Activated T-helper 17 cell treated with anti-CD3 and anti-CD28 coated beads, Interleukin-2, amount 50 U/mL, for 72 hours (primary cell): ENCODE measurements at regions not wholly inside any gene's neighbourhood (a gene's known extent, or its start where the extent isn't known, plus 50 kb on each side); places are given as distances from the start of the nearest gene placed in this dataset.

Source experiments
- ATAC-seq: fragments of 150-1000 bp; cut with Tn5 transposase; replicated peaks from 2 replicates; pipeline ENCODE4 v1.10.0; 2021; ENCODE audit warnings: mild to moderate bottlenecking, moderate library complexity
- H3K27ac Mint-ChIP-seq: one replicate; pipeline ENCODE4 v1.8.0; 2022; ENCODE audit warnings: mixed read lengths
- H3K27me3 Mint-ChIP-seq: one replicate; pipeline ENCODE4 v1.8.0; 2022; ENCODE audit warnings: mixed read lengths
- H3K36me3 Mint-ChIP-seq: one replicate; pipeline ENCODE4 v1.8.0; 2022; ENCODE audit warnings: low read depth, mild to moderate bottlenecking, mixed read lengths
- H3K4me1 Mint-ChIP-seq: one replicate; pipeline ENCODE4 v1.8.0; 2022; ENCODE audit warnings: mixed read lengths
- H3K4me3 Mint-ChIP-seq: one replicate; pipeline ENCODE4 v1.8.0; 2022; ENCODE audit warnings: mild to moderate bottlenecking, mixed read lengths
- H3K9me3 Mint-ChIP-seq: one replicate; pipeline ENCODE4 v1.8.0; 2022; ENCODE audit warnings: mixed read lengths

DNA sequence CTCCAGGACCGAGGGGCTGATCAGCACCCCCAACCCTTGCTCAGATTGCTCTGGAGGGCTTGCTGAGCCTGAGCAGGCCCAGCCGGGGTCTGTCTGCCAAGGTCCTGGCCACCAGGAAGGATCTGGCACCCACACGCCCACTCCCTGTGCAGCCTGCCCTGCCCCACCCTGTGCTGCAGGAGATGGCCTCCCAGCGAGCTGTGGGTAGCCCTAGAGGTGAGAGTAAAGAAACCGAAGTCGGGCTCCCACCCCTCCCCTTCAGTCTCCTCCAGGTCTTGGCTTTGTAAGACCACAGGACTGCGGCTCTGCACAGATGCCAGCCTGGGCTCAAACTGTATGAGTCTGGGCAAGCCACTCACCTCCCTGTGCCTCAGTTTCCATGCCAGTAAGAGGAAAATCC lies 307.8 kb downstream of the BCL11B start:
- H3K4me3 Mint-ChIP-seq, result peak overlapping the region; percentile 48
- no peaks in the 10 kb centered on the region for H3K27me3 Mint-ChIP-seq
- no peaks in the 10 kb centered on the region for H3K36me3 Mint-ChIP-seq
- H3K27ac Mint-ChIP-seq, result peak overlapping the region; percentile 26
- peak; percentile 18 for ATAC-seq
- H3K4me1 Mint-ChIP-seq, result peaks cover 30% of the 10 kb centered on the region
- no peaks in the 10 kb centered on the region for H3K9me3 Mint-ChIP-seq

DNA sequence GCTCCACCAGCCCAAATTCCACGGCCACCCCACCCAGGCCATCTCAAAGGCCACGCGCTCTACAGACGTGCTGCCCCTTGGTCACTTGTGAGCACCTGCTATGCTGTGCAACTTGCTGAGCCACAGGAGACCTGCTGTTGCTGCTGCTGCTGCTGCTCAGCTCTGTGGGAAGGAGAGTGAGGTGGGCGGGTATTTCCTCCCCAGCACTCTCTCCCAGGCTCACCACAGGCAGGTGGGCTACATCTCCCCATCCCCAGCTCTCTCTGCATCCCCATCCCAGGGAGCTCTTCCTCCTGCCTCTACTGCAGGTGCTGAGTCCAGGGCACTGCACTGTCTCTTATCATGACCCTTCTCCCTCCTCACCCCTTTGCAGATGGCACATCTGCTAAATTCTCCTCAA lies 306.9 kb downstream of the BCL11B start:
- H3K36me3 Mint-ChIP-seq, result no peaks in the 10 kb centered on the region
- no peaks in the 10 kb centered on the region for H3K27me3 Mint-ChIP-seq
- H3K4me3 Mint-ChIP-seq, result peak overlapping the region; percentile 48
- peaks cover 30% of the 10 kb centered on the region for H3K4me1 Mint-ChIP-seq
- H3K27ac Mint-ChIP-seq, result peak overlapping the region; percentile 26
- no peaks in the 10 kb centered on the region for H3K9me3 Mint-ChIP-seq
- ATAC-seq, result peak; percentile 10

DNA sequence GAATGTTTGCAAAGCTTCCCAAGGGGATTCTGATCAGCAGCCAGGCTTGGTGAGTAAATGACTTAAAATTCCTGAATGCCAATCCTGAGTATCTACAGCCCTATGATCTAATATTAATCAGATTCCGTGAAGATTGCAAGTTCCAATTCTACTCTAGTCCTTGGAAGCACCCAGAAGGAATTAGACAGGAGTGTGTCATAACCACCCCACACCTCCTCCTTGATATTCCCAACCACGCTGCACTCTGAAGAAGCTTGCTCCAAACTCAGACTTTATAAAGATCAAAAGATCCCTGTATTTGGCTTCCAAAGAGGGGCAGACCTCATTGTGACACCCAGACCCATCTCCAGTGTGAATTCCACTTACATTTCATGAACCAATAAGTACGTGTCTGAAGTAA lies 306.0 kb downstream of the BCL11B start:
- no peaks in the 10 kb centered on the region for H3K27me3 Mint-ChIP-seq

DNA sequence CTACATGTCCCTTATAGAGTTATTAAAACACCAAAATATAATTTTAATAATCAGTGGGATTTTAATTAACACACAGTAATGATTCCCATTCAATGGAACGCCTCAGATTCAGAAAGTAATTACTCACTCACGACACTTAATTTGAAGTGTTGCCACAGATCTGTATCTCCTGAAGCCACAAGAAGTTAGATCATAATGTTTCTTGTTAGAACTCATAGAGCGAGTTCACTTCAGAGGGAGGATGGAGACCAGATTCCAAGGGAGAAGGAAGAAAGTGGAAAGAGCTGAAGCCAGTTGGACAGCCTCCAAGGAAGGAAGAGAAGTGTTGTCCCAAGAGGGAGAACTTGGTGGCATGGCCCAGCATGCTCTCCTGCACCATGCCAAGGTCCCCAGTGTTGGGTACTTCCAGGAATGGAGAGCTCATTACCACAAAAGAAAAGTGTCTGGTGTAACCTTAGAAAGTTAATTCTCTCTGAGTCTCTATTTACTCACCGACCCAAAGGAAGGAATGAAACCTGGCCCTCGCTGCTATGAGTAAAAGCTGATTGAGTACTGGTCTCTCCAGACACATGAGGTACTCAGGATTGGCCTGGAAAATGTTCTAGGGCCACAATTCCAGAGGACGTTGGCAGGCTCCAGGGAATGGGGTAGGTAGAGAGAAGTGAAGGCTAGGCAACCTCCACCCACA lies 305.4 kb downstream of the BCL11B start:
- H3K4me3 Mint-ChIP-seq, result no peak overlapping the region
- H3K9me3 Mint-ChIP-seq, result no peaks in the 10 kb centered on the region
- H3K27me3 Mint-ChIP-seq, result no peaks in the 10 kb centered on the region
- peaks cover 24% of the 10 kb centered on the region for H3K4me1 Mint-ChIP-seq
- H3K36me3 Mint-ChIP-seq, result no peaks in the 10 kb centered on the region
- H3K27ac Mint-ChIP-seq, result no peak overlapping the region
- peak; percentile 81 for ATAC-seq

More for the DNA sequence above, 306.0 kb downstream of the BCL11B start:
- Mint-ChIP-seq H3K36me3 (no peaks in the 10 kb centered on the region), H3K4me3 (no peak overlapping the region), H3K27ac (peak overlapping the region; percentile 26), H3K9me3 (no peaks in the 10 kb centered on the region), H3K4me1 (peaks cover 30% of the 10 kb centered on the region)
- ATAC-seq, result no peak

DNA sequence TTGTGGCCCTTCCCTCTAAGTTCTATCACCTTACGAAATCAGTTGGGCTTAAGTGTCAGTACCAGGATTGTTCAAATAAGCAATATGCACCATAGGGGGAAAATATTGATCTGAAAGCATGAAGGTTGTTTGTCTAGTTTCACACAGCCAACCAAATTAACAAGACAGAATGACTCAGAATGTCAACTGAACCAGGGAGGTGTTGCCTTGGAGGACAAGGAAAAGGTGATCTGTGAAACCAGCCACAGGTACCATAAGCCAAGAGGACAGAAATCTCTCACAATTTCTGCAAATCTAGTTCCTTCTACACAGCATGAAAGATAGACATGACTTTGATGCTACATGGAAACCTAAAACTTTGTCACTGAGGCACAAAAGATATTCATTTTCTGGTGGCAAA lies 297.9 kb downstream of the BCL11B start:
- H3K27ac Mint-ChIP-seq, result no peak overlapping the region

DNA sequence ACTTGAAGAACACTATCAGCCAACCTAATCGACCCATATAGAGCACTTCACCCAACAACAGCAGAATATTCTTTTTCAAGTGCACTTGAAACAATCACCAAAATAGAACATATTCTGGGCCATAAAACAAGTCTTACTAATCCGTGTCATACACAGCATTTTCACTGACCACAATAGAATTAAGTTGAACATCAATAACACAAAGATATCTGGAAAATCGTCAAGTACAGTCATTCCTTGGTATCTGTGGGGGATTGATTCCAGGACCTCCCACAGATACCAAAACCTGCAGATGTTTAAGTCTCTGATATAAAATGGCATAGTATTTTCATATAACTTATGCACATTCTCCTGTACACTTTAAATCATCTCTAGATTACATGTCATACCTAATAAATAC lies 295.7 kb downstream of the BCL11B start:
- Mint-ChIP-seq H3K27me3 (no peaks in the 10 kb centered on the region), H3K27ac (no peak overlapping the region), H3K9me3 (no peaks in the 10 kb centered on the region), H3K36me3 (no peaks in the 10 kb centered on the region), H3K4me1 (no peaks in the 10 kb centered on the region), H3K4me3 (no peak overlapping the region)
- ATAC-seq, result no peak

More for the DNA sequence above, 297.9 kb downstream of the BCL11B start:
- Mint-ChIP-seq H3K9me3 (no peaks in the 10 kb centered on the region), H3K36me3 (no peaks in the 10 kb centered on the region), H3K4me1 (no peaks in the 10 kb centered on the region), H3K27me3 (no peaks in the 10 kb centered on the region), H3K4me3 (no peak overlapping the region)
- peak; percentile 46 for ATAC-seq

DNA sequence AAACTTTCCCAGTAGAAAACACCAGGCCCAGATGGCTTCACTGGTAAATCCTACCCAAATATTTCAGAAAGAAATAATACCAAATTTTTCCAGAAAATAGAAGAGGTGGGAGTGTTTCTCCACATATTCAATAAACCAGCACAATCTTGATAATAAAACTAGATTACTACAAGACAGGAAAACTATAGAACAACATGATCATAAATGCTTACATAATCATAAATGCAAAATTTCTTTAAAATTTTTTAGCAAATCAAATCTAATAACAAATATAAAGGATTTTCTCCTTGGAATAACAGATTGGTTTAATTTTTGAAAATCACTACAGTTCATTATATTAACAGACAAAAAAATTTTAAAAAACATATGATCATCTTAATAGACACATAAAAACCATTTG lies 294.5 kb downstream of the BCL11B start:
- no peak for ATAC-seq
- Mint-ChIP-seq H3K27me3 (no peaks in the 10 kb centered on the region), H3K27ac (no peak overlapping the region), H3K4me3 (no peak overlapping the region), H3K36me3 (no peaks in the 10 kb centered on the region), H3K9me3 (no peaks in the 10 kb centered on the region), H3K4me1 (peaks cover 2% of the 10 kb centered on the region)

DNA sequence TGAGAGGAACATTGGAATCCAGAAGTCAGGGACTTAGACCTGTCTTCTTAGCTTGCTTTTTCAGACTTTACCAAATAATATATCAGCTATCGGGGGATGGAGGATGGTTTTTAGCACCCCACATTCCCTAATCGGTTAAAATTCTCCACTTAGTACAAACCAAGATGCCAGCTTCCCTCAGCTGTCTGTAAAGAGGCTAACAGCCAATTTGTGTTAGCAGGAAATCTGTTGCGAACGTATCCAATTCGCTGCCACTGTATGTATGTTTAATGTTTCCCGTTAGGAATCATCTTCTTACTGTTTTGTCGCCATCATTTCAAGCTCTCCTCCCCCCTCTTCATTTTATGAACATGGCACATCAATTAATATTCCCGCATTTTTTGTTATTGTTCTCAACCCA lies 289.0 kb downstream of the BCL11B start:
- Mint-ChIP-seq H3K9me3 (no peaks in the 10 kb centered on the region), H3K27me3 (no peaks in the 10 kb centered on the region), H3K27ac (peak overlapping the region; percentile 95), H3K36me3 (no peaks in the 10 kb centered on the region), H3K4me3 (peak overlapping the region; percentile 80), H3K4me1 (peaks cover 31% of the 10 kb centered on the region)
- ATAC-seq, result no peak

DNA sequence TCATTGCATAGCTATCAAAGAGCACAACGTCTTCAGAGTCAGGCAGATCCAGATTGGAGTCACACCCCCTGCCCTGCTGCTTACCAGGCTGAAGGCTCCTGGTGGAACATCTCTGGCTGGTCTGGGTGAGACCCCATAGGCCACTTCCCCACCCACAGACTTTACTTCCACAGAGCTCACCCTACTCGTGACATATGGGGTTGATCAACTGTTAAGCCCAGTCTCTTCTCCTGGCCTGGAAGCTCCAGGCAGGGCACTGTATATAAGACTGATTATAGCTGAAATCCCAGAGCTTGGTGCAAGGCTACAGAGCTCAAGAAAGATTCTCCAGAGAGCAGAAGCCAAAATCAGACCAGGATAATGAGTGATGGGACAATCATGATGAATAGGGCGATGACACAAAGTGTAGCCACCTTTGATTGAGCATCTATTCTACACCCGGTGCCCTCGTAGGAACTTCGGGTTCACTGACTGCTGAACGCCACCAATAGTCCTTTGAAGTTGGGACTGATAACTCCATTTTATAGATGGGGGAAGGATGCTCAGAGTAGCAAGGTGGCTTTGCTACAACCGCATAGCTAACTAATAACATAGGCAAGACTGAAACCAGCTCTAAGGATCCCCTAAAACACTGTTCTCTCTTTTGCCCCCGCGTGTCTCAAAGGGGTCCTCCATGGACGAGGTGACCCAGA lies 287.8 kb downstream of the BCL11B start:
- peak; percentile 31 for ATAC-seq
- no peaks in the 10 kb centered on the region for H3K27me3 Mint-ChIP-seq
- no peaks in the 10 kb centered on the region for H3K36me3 Mint-ChIP-seq
- H3K9me3 Mint-ChIP-seq, result no peaks in the 10 kb centered on the region
- H3K4me3 Mint-ChIP-seq, result peak overlapping the region; percentile 80
- H3K4me1 Mint-ChIP-seq, result peaks cover 31% of the 10 kb centered on the region
- H3K27ac Mint-ChIP-seq, result peak overlapping the region; percentile 95

DNA sequence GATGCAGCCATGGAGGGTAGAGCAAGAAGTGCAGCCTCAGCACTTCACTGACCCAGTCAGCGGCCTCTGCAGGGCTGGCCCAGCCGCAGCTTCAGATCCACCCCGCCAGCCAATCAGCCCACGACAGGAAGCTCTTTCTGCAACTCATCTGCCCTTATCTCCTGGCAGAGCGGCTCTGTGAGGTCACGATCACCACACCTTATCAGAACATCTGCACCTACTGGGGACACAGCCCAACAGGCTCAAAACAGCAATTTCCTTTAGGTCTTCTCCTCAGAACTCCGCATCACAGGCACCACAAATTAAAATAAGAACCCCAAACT lies 287.3 kb downstream of the BCL11B start:
- peak; percentile 100 for ATAC-seq
- H3K9me3 Mint-ChIP-seq, result no peaks in the 10 kb centered on the region
- no peaks in the 10 kb centered on the region for H3K27me3 Mint-ChIP-seq
- H3K4me1 Mint-ChIP-seq, result peaks cover 31% of the 10 kb centered on the region
- H3K27ac Mint-ChIP-seq, result peak overlapping the region; percentile 95
- no peaks in the 10 kb centered on the region for H3K36me3 Mint-ChIP-seq
- peak overlapping the region; percentile 80 for H3K4me3 Mint-ChIP-seq

DNA sequence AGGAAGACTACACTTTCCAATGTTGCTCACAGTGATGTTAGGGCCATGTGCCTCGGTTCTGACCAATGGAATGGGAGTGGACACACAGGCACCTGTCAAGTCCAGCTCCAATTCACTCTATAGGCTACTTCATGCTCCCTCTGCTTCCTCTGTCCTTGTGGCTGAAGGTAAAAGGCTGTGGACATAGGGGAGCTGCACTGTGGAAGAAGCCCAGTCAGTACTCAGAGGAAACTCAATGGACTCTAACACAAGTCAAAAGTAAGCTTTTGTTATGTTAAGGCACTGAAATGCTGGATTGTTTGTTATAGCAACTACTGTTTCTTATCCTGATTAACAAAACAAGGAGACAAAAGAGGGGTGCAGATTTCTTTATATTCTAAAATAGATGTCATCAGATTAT lies 278.2 kb downstream of the BCL11B start:
- no peak for ATAC-seq
- H3K27ac Mint-ChIP-seq, result peak overlapping the region; percentile 66
- H3K9me3 Mint-ChIP-seq, result no peaks in the 10 kb centered on the region
- H3K4me1 Mint-ChIP-seq, result peaks cover 22% of the 10 kb centered on the region
- H3K27me3 Mint-ChIP-seq, result no peaks in the 10 kb centered on the region
- peak overlapping the region; percentile 43 for H3K4me3 Mint-ChIP-seq
- H3K36me3 Mint-ChIP-seq, result no peaks in the 10 kb centered on the region

DNA sequence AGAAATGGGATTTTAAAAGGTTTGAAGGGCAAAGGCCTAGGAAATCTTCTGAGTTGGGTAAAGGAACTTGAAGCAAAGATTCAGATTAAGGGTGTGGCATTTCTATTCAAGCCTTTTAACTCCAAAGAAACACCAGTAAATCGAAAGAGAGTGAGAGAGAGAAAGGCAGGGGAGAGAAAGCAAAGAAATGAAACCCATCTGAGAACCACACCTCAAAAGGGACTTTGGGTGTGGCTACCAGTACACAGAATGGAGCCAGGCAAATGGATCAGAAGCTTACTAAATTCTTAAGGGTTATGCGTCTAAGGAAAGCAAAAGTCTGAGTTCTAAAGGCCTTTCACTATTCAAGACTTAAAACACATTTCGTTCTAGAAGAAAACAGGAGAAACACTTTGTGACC lies 277.4 kb downstream of the BCL11B start:
- peaks cover 22% of the 10 kb centered on the region for H3K4me1 Mint-ChIP-seq
- ATAC-seq, result peak; percentile 61
- no peaks in the 10 kb centered on the region for H3K27me3 Mint-ChIP-seq
- H3K4me3 Mint-ChIP-seq, result peak overlapping the region; percentile 43
- H3K9me3 Mint-ChIP-seq, result no peaks in the 10 kb centered on the region
- peak overlapping the region; percentile 66 for H3K27ac Mint-ChIP-seq
- no peaks in the 10 kb centered on the region for H3K36me3 Mint-ChIP-seq

DNA sequence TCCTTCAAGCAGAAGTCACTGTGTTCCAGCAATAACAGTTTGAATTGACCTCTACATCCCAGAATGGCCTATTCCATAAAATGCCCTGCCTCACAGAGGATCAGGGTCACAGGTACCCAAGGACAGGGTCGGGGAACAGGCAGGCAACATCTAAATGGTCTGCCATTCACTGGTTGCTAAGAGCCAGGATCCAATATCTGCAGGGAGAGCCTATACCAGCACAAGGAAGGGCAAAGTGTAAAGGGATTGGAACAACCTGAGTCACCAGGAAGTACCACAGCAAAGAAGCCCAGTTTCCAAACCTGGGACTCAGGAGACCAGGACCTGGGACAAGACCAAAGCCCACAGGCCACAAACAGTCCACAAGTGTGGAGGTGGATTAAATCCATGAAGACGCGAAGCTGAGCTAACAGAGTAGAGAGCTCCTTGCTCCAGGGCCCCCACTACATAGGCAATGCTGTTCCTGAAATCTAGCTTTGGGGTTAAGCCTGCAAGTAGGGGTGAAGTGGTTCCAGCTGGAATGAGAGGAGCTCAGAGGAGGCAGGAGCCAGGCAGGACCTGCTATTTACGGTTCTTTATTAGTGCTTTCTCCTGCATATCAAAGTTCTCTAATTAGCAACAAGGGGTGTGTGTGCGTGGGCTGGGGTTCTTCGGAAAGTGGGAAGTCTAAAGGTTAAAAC lies 274.3 kb downstream of the BCL11B start:
- H3K27me3 Mint-ChIP-seq, result no peaks in the 10 kb centered on the region

DNA sequence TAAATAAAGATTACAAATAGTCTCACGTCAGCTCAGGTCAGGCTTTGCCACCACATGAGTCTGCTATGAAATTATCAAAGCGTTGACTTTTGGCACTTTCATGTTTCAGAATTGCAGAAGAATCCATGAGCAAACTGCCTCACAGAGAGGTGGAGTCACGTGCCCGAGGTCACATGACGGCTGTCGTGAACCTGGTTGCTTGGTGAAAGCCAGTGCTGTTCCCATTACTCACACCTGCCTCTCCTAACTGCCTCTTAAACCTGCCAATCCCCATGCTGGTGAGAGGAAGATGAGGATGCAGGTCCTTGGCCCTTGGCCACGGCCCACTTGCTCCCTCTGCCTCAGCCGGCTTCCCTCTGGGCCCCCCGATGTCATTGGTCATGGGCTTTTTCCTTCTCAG lies 272.7 kb downstream of the BCL11B start:
- H3K27me3 Mint-ChIP-seq, result no peaks in the 10 kb centered on the region
- no peak overlapping the region for H3K27ac Mint-ChIP-seq
- no peaks in the 10 kb centered on the region for H3K36me3 Mint-ChIP-seq
- no peak overlapping the region for H3K4me3 Mint-ChIP-seq
- peaks cover 15% of the 10 kb centered on the region for H3K4me1 Mint-ChIP-seq
- ATAC-seq, result no peak
- no peaks in the 10 kb centered on the region for H3K9me3 Mint-ChIP-seq

More for the DNA sequence above, 274.3 kb downstream of the BCL11B start:
- ATAC-seq, result no peak
- Mint-ChIP-seq H3K36me3 (no peaks in the 10 kb centered on the region), H3K4me1 (peaks cover 22% of the 10 kb centered on the region), H3K4me3 (no peak overlapping the region), H3K27ac (no peak overlapping the region), H3K9me3 (no peaks in the 10 kb centered on the region)

DNA sequence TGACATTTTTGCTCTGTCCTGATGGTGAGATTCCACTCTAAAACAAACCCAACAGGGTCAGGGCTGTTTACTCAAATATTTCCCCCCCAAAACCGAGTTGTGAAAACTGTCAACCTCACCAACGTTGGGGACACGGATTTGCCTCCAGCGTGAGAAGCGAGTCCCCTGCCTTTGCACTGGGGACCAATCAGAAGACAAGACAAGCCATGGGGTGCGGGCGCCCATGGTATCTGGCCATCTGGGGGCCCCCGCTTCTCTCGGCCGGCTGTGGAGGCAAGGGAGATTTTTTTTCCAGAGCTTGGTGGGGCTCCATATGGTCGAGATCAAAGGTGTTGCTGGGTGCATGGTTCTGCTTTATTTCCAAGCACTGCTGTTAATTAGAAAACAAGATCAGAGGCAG lies 272.1 kb downstream of the BCL11B start:
- H3K4me1 Mint-ChIP-seq, result peaks cover 9% of the 10 kb centered on the region
- H3K36me3 Mint-ChIP-seq, result no peaks in the 10 kb centered on the region
- no peak overlapping the region for H3K4me3 Mint-ChIP-seq
- no peak overlapping the region for H3K27ac Mint-ChIP-seq
- H3K27me3 Mint-ChIP-seq, result no peaks in the 10 kb centered on the region
- ATAC-seq, result no peak
- no peaks in the 10 kb centered on the region for H3K9me3 Mint-ChIP-seq
